ENCODE measurements at regions not wholly inside any gene's neighbourhood (a gene's known extent, or its start where the extent isn't known, plus 50 kb on each side); places are given as distances from the start of the nearest gene placed in this dataset.

DNA sequence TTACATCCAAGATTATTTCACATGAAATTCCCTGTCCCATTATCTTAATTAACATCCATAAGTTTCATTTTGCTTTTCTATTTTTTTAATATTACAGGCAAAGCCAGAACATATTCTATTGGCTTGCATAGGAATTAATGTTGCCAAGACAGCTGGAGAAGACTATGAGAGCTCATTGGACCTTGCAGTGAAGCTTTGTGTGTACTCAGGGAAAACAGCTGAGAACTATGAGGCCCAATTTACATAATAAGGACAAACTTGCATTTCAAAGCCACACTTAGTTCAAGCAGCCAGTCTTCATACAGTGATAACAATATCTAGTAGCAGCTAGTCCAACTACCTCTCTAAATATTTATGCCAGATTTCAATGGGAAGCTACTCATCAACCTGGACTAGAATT, 134.4 kb downstream of the DDX53 start:
- no peak for DNase-seq (ENCODE audit: low read depth)
- no peak overlapping the region for H3K4me3 ChIP-seq (ENCODE audit: low read depth, low read length)
- no peak for TF ChIP-seq MAX (IDR thresholded peaks at IDR 0.05; ENCODE audit: low read depth, low read length)
- TF ChIP-seq, protein P1, sequence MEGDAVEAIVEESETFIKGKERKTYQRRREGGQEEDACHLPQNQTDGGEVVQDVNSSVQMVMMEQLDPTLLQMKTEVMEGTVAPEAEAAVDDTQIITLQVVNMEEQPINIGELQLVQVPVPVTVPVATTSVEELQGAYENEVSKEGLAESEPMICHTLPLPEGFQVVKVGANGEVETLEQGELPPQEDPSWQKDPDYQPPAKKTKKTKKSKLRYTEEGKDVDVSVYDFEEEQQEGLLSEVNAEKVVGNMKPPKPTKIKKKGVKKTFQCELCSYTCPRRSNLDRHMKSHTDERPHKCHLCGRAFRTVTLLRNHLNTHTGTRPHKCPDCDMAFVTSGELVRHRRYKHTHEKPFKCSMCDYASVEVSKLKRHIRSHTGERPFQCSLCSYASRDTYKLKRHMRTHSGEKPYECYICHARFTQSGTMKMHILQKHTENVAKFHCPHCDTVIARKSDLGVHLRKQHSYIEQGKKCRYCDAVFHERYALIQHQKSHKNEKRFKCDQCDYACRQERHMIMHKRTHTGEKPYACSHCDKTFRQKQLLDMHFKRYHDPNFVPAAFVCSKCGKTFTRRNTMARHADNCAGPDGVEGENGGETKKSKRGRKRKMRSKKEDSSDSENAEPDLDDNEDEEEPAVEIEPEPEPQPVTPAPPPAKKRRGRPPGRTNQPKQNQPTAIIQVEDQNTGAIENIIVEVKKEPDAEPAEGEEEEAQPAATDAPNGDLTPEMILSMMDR (IDR thresholded peaks at IDR 0.05; ENCODE audit: low read depth, low read length) = no peak
- TF ChIP-seq POLR2A (IDR thresholded peaks at IDR 0.05; ENCODE audit: extremely low read depth, insufficient read length) = no peak

DNA sequence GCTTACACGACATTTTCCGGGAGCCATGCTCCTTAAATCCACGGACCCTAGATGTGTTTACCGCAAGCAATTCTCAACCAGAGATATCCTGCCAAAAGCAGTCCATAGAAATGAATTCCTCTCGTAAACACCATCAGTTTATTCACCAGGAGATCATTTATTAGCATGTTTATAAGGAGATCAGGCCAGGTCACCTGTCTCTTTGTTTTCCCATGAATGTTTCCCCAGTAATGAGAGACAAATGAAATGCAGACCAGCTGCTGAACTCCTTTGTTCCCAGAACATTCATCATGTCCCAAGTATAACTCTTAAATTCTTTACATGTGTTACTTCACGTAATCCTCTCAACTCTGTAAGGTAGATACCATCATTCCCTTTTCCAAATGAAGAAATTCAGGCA, 137.1 kb downstream of the DDX53 start:
- TF ChIP-seq, protein P1 (IDR thresholded peaks at IDR 0.05; ENCODE audit: low read depth, low read length) = no peak
- TF ChIP-seq POLR2A (IDR thresholded peaks at IDR 0.05; ENCODE audit: extremely low read depth, insufficient read length) = no peak
- TF ChIP-seq MAX (IDR thresholded peaks at IDR 0.05; ENCODE audit: low read depth, low read length) = no peak
- TF ChIP-seq MYC (IDR thresholded peaks at IDR 0.05; ENCODE audit: low read depth, low read length) = no peak
- no peak for DNase-seq (ENCODE audit: low read depth)
- H3K4me3 ChIP-seq (ENCODE audit: low read depth, low read length) = no peak overlapping the region

GRCh38 chrX:23168291-23168690, 166.4 kb upstream of the PTCHD1 start:
- no peak for TF ChIP-seq MYC (IDR thresholded peaks at IDR 0.05; ENCODE audit: low read depth, low read length)
- no peak for TF ChIP-seq POLR2A (IDR thresholded peaks at IDR 0.05; ENCODE audit: extremely low read depth, insufficient read length)
- no peak for TF ChIP-seq MAX (IDR thresholded peaks at IDR 0.05; ENCODE audit: low read depth, low read length)
- TF ChIP-seq, protein P1 (IDR thresholded peaks at IDR 0.05; ENCODE audit: low read depth, low read length) = no peak
- DNase-seq (ENCODE audit: low read depth) = no peak
- H3K4me3 ChIP-seq (ENCODE audit: low read depth, low read length) = no peak overlapping the region

DNA sequence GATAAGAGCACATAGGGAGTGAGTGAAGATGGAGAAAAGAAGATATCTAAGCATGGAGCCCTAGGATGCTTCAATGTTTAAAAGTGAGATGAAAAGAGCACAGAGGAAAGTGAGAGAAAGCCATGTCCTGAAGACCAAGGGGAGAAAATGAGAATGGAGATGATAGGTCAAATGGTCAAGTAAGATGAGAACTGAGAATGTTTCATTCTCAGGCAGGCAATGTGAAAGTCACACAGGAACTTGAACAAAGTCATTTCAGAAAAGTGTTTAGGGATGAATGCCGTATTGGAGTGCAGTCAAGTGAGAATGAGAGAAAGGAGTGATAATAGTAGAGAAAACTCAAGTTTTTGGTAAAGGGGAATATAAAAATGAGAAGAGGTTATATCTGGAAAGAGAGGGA, 148.7 kb upstream of the PTCHD1 start:
- no peak for DNase-seq (ENCODE audit: low read depth)
- H3K4me3 ChIP-seq (ENCODE audit: low read depth, low read length) = no peak overlapping the region
- TF ChIP-seq POLR2A (IDR thresholded peaks at IDR 0.05; ENCODE audit: extremely low read depth, insufficient read length) (no peak), MYC (IDR thresholded peaks at IDR 0.05; ENCODE audit: low read depth, low read length) (no peak), MAX (IDR thresholded peaks at IDR 0.05; ENCODE audit: low read depth, low read length) (no peak)
- TF ChIP-seq, protein P1 (IDR thresholded peaks at IDR 0.05; ENCODE audit: low read depth, low read length) = no peak

GRCh38 chrX:23187819-23188218, 146.8 kb upstream of the PTCHD1 start:
- H3K4me3 ChIP-seq (ENCODE audit: low read depth, low read length) = no peak overlapping the region
- DNase-seq (ENCODE audit: low read depth) = no peak
- TF ChIP-seq, protein P1 (IDR thresholded peaks at IDR 0.05; ENCODE audit: low read depth, low read length) = no peak
- TF ChIP-seq POLR2A (IDR thresholded peaks at IDR 0.05; ENCODE audit: extremely low read depth, insufficient read length) (no peak), MYC (IDR thresholded peaks at IDR 0.05; ENCODE audit: low read depth, low read length) (no peak), MAX (IDR thresholded peaks at IDR 0.05; ENCODE audit: low read depth, low read length) (no peak)
